ENCODE measurements at regions not wholly inside any gene's neighbourhood (a gene's known extent, or its start where the extent isn't known, plus 50 kb on each side); places are given as distances from the start of the nearest gene placed in this dataset.

- Histone ChIP-seq H3K27ac (ENCODE audit: control insufficient read depth, insufficient read depth) (no peak overlapping the region), H3K9ac (ENCODE audit: control insufficient read depth, insufficient read depth, low read length) (no peak overlapping the region), H3K4me3 (no peak overlapping the region), H3K36me3 (ENCODE audit: control insufficient read depth in 2 of 2, insufficient read depth in 2 of 2, low read length in 1 of 2) (no peaks in the 10 kb centered on the region), H3K79me2 (ENCODE audit: control insufficient read depth, insufficient read depth, low read length) (no peaks in the 10 kb centered on the region), H3K27me3 (replicated peaks in 1 of 2; ENCODE audit: control insufficient read depth in 2 of 2, insufficient read depth in 2 of 2, low read length in 1 of 2) (no peaks in the 10 kb centered on the region), H4K20me1 (ENCODE audit: control insufficient read depth, insufficient read depth) (no peaks in the 10 kb centered on the region), H3K4me1 (ENCODE audit: control insufficient read depth, insufficient read depth, low read length) (no peaks in the 10 kb centered on the region), H3K4me2 (ENCODE audit: control insufficient read depth, insufficient read depth) (no peak overlapping the region), H3K9me3 (replicated peaks; ENCODE audit: control insufficient read depth, insufficient read depth, low read length) (no peaks in the 10 kb centered on the region), H2AFZ (ENCODE audit: control insufficient read depth, low read depth, low read length) (no peak overlapping the region)
- DNase-seq (ENCODE audit: low read depth, low spot score): no peak
- WGBS (ENCODE audit: insufficient coverage, insufficient replicate concordance, low lambda C conversion rate, missing lambda C conversion rate): 61% methylated on average over 6 of the region's 6 CpGs
- no TSS peak for BruUV-seq (replicated peaks)
- ChIA-PET SMC1A (ENCODE audit: uncharacterized antibody, unreplicated experiment) (no interaction called here), POLR2A (no interaction called here), RAD21 (ENCODE audit: unreplicated experiment) (no interaction called here), CTCF (no interaction called here)
- FAIRE-seq: no peak
- intact Hi-C loops (cut with micrococcal nuclease; ENCODE audit: unreplicated experiment) (no loop called here), in situ Hi-C loops (cut with MboI) (no loop called here)
- no peak for ATAC-seq
- TF ChIP-seq TAF1 (IDR thresholded peaks at IDR 0.05; ENCODE audit: borderline replicate concordance, low read depth, low read length): no peak
- TF ChIP-seq PAX8 (IDR thresholded peaks at IDR 0.05): no peak
- TF ChIP-seq SIN3A (IDR thresholded peaks at IDR 0.05; ENCODE audit: low read depth, low read length): no peak
- TF ChIP-seq CEBPZ (IDR thresholded peaks at IDR 0.05; ENCODE audit: low read depth, low read length): no peak
- TF ChIP-seq BCL3 (IDR thresholded peaks at IDR 0.05; ENCODE audit: borderline replicate concordance, insufficient read depth, low read depth, low read length, poor library complexity, severe bottlenecking): no peak
- TF ChIP-seq ZNF622 (IDR thresholded peaks at IDR 0.05): no peak
- no peak for TF ChIP-seq E2F8 (IDR thresholded peaks at IDR 0.05; ENCODE audit: low read depth, partially characterized antibody)
- no peak for TF ChIP-seq PKNOX1 (IDR thresholded peaks at IDR 0.05)
- TF ChIP-seq ZNF687 (IDR thresholded peaks at IDR 0.05): no peak
- TF ChIP-seq BHLHE40 (IDR thresholded peaks at IDR 0.05; ENCODE audit: borderline replicate concordance in 1 of 2, low read depth in 2 of 2, low read length in 1 of 2): no peak
- TF ChIP-seq EED (IDR thresholded peaks at IDR 0.05; ENCODE audit: low read depth): no peak
- TF ChIP-seq PAX5 (IDR thresholded peaks at IDR 0.05; ENCODE audit: borderline replicate concordance, low read depth, low read length): no peak
Measured at GRCh38 chr13:79626924-79627323, 146.0 kb downstream of the NDFIP2 start.

Data from GM12878 (cell line).